ENCODE measurements at regions not wholly inside any gene's neighbourhood (a gene's known extent, or its start where the extent isn't known, plus 50 kb on each side); places are given as distances from the start of the nearest gene placed in this dataset.

- DNase-seq, result no peak
- H3K4me3 ChIP-seq, result no peak overlapping the region
- no peaks in the 10 kb centered on the region for H3K9me3 ChIP-seq (ENCODE audit: insufficient read depth, low read depth)
- no peaks in the 10 kb centered on the region for H3K36me3 ChIP-seq (ENCODE audit: low read depth)
- no peaks in the 10 kb centered on the region for H4K20me1 ChIP-seq (ENCODE audit: insufficient read depth)
- no peak overlapping the region for H3K27ac ChIP-seq
- BruUV-seq (replicated peaks), result no TSS peak
- H2AFZ ChIP-seq, result no peak overlapping the region
- TF ChIP-seq CTCF (conservative IDR thresholded peaks at IDR 0.05), result no peak
- no peak for TF ChIP-seq EZH2 (IDR thresholded peaks at IDR 0.05; ENCODE audit: low read depth)
- H3F3A ChIP-seq (ENCODE audit: insufficient read depth, low read depth), result no peaks in the 10 kb centered on the region
- intact Hi-C loops (cut with micrococcal nuclease; ENCODE audit: unreplicated experiment), result no loop called here
- CTCF ChIA-PET, result no interaction called here
- H3K9me2 ChIP-seq (ENCODE audit: insufficient read depth), result no peaks in the 10 kb centered on the region
- H3K4me1 ChIP-seq (replicated peaks; ENCODE audit: insufficient read depth), result no peaks in the 10 kb centered on the region
- peaks cover 3% of the 10 kb centered on the region; the same call in 1 of the 2 replicates for H3K27me3 ChIP-seq (ENCODE audit: insufficient read depth, low read depth)
- no peaks in the 10 kb centered on the region for H3K79me2 ChIP-seq (ENCODE audit: low read depth)
- no peak overlapping the region for H3K4me2 ChIP-seq
- POLR2A ChIA-PET (ENCODE audit: unreplicated experiment), result no interaction called here
Observed at GRCh38 chr2:72012886-72013574, 134.6 kb downstream of the CYP26B1 start.

- Histone ChIP-seq H3K9me3 (ENCODE audit: insufficient read depth, low read depth) (no peaks in the 10 kb centered on the region), H4K20me1 (ENCODE audit: insufficient read depth) (no peaks in the 10 kb centered on the region), H3F3A (ENCODE audit: insufficient read depth, low read depth) (no peaks in the 10 kb centered on the region), H3K4me2 (no peak overlapping the region), H3K27ac (no peak overlapping the region), H3K27me3 (ENCODE audit: insufficient read depth, low read depth) (peaks cover 3% of the 10 kb centered on the region; the same call in 1 of the 2 replicates), H3K4me3 (no peak overlapping the region), H3K79me2 (ENCODE audit: low read depth) (no peaks in the 10 kb centered on the region), H3K36me3 (ENCODE audit: low read depth) (no peaks in the 10 kb centered on the region), H2AFZ (no peak overlapping the region), H3K4me1 (replicated peaks; ENCODE audit: insufficient read depth) (no peaks in the 10 kb centered on the region), H3K9me2 (ENCODE audit: insufficient read depth) (no peaks in the 10 kb centered on the region)
- POLR2A ChIA-PET (ENCODE audit: unreplicated experiment), result interaction anchor here (0.8 kb wide), 1 partner anchor 505 kb away, joined by 5 read pairs; no protein-coding TSS in a partner anchor
- TF ChIP-seq EZH2 (IDR thresholded peaks at IDR 0.05; ENCODE audit: low read depth) (no peak), CTCF (conservative IDR thresholded peaks at IDR 0.05) (no peak)
- no TSS peak for BruUV-seq (replicated peaks)
- intact Hi-C loops (cut with micrococcal nuclease; ENCODE audit: unreplicated experiment), result no loop called here
- CTCF ChIA-PET, result no interaction called here
- DNase-seq, result no peak
Observed at GRCh38 chr2:72011791-72012190, 135.9 kb downstream of the CYP26B1 start.

GRCh38 chr2:72011370-72011689 is 136.3 kb downstream of the CYP26B1 start:
- Histone ChIP-seq H2AFZ (no peak overlapping the region), H3K79me2 (ENCODE audit: low read depth) (no peaks in the 10 kb centered on the region), H3K27me3 (ENCODE audit: insufficient read depth, low read depth) (peaks cover 3% of the 10 kb centered on the region; the same call in 1 of the 2 replicates), H3K27ac (no peak overlapping the region), H3F3A (ENCODE audit: insufficient read depth, low read depth) (no peaks in the 10 kb centered on the region), H3K36me3 (ENCODE audit: low read depth) (no peaks in the 10 kb centered on the region), H3K9me2 (ENCODE audit: insufficient read depth) (no peaks in the 10 kb centered on the region), H3K4me1 (replicated peaks; ENCODE audit: insufficient read depth) (no peaks in the 10 kb centered on the region), H3K4me3 (no peak overlapping the region), H4K20me1 (ENCODE audit: insufficient read depth) (no peaks in the 10 kb centered on the region), H3K9me3 (ENCODE audit: insufficient read depth, low read depth) (no peaks in the 10 kb centered on the region), H3K4me2 (no peak overlapping the region)
- DNase-seq, result no peak
- intact Hi-C loops (cut with micrococcal nuclease; ENCODE audit: unreplicated experiment), result no loop called here
- ChIA-PET POLR2A (ENCODE audit: unreplicated experiment) (interaction anchor here (0.8 kb wide), 1 partner anchor 506 kb away, joined by 5 read pairs; no protein-coding TSS in a partner anchor), CTCF (no interaction called here)
- no peak for TF ChIP-seq EZH2 (IDR thresholded peaks at IDR 0.05; ENCODE audit: low read depth)
- TF ChIP-seq CTCF (conservative IDR thresholded peaks at IDR 0.05), result no peak
- BruUV-seq (replicated peaks), result no TSS peak

All from PC-9 (cell line).